BLaER1 treated with 17β-estradiol and CSF1 and Interleukin-3, amounts not matched to agents 10 nM and 100 nM (cell line): ENCODE measurements at regions not wholly inside any gene's neighbourhood (a gene's known extent, or its start where the extent isn't known, plus 50 kb on each side); places are given as distances from the start of the nearest gene placed in this dataset.

Experiments used
- H3K27ac ChIP-seq, 11 experiments: shearing (Covaris generic); formaldehyde crosslinking; 2 replicates each; pipeline ENCODE4 v1.8.1; 2022
- H3K27me3 ChIP-seq, 11 experiments: shearing (Covaris generic); formaldehyde crosslinking; 2 replicates each; pipeline ENCODE4 v1.8.1; 2022
- H3K36me3 ChIP-seq, 11 experiments: shearing (Covaris generic); formaldehyde crosslinking; 2 replicates each; pipeline ENCODE4 v1.8.1; 2022
- H3K4me1 ChIP-seq, 10 experiments: shearing (Covaris generic); formaldehyde crosslinking; 2 replicates each; pipeline ENCODE4 v1.8.1; 2022
- H3K4me2 ChIP-seq, 11 experiments: shearing (Covaris generic); formaldehyde crosslinking; 2 replicates each; pipeline ENCODE4 v1.8.1; 2022
- H3K4me3 ChIP-seq, 10 experiments: shearing (Covaris generic); formaldehyde crosslinking; 2 replicates each; pipeline ENCODE4 v1.8.1; 2022
- H3K9ac ChIP-seq, 11 experiments: shearing (Covaris generic); formaldehyde crosslinking; 2 replicates each; pipeline ENCODE4 v1.8.1; 2022
- H3K9me3 ChIP-seq, 11 experiments: shearing (Covaris generic); formaldehyde crosslinking; replicated peaks in 1 of 11; 2 replicates each; pipeline ENCODE4 v1.8.1; 2022
- H4K20me1 ChIP-seq, 11 experiments: shearing (Covaris generic); formaldehyde crosslinking; 2 replicates each; pipeline ENCODE4 v1.8.1; 2022
- Cebpa-rat ChIP-seq, 11 experiments: shearing (Covaris generic); IDR thresholded peaks; 2 replicates each; pipeline ENCODE4 v1.8.1; 2022

DNA sequence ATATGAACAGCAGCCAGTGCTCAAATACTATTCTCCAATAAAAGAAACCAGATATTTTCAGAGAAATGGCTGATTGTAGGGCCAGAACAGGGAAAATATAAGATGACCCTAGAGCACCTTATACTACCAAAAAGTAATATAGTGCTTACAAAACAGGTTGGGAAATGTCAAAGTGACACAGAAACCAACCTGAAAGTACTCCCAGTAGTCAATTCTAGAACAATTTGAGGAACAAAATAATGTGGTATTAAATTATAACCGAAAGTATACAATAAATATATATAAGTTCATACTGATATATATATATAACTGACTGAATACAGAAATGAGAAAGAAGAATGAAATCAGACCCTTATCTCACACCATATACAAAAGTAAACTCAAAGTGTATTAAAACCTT lies 657.2 kb upstream of the PHF14 start:
- H3K4me2 ChIP-seq, result no peak overlapping the region
- TF ChIP-seq Cebpa-rat (IDR thresholded peaks at IDR 0.05), result no peak

DNA sequence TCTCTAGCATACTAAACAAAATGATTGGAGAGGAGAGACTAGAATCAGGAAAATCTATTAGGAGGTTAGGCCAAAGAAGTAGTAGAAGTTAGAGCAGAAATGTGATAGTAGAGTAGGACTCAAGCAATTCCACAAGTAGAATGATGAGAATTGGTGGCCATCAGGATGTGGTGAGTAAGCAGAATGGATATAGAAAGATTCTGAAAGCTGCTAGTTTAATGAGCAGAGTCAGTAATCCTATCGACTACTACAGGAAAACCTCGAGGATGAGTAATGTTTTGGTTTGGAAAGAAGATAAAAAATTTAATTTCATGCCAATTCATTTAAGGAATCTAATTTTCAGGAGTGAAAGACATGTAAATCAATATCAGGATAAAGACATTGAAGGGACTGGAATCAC lies 648.3 kb upstream of the PHF14 start:
- Histone ChIP-seq H3K9ac (no peak overlapping the region), H4K20me1 (no peaks in the 10 kb centered on the region), H3K36me3 (no peaks in the 10 kb centered on the region), H3K4me1 (peaks cover 0 to 16% (median 0%) of the 10 kb centered on the region in 10 experiments; a peak in 6 of 20 replicates), H3K4me2 (peak overlapping the region in 3 of 11 experiments; percentile 54 to 58 (median 55); a peak in 5 of 22 replicates), H3K27me3 (no peaks in the 10 kb centered on the region), H3K27ac (no peak overlapping the region), H3K4me3 (no peak overlapping the region), H3K9me3 (peaks cover 0 to 2% (median 0%) of the 10 kb centered on the region in 11 experiments; a peak in 3 of 22 replicates)
- TF ChIP-seq Cebpa-rat (IDR thresholded peaks at IDR 0.05), result no peak

More for the DNA sequence above, 657.2 kb upstream of the PHF14 start:
- Histone ChIP-seq H3K27ac (no peak overlapping the region), H3K9me3 (peaks cover 0 to 10% (median 3%) of the 10 kb centered on the region in 11 experiments; a peak in 6 of 22 replicates), H3K4me3 (no peak overlapping the region), H4K20me1 (no peaks in the 10 kb centered on the region), H3K27me3 (no peaks in the 10 kb centered on the region), H3K9ac (no peak overlapping the region), H3K36me3 (no peaks in the 10 kb centered on the region), H3K4me1 (no peaks in the 10 kb centered on the region)

- 0 out of 20 replicates have a peak, but pooled peaks cover 0 to 5% (median 0%) of the 10 kb centered on the region in 10 experiments for H3K4me1 ChIP-seq
- no peak overlapping the region for H3K9ac ChIP-seq
- TF ChIP-seq Cebpa-rat (IDR thresholded peaks at IDR 0.05), result no peak
- no peaks in the 10 kb centered on the region for H3K9me3 ChIP-seq
- H3K36me3 ChIP-seq, result no peaks in the 10 kb centered on the region
- no peak overlapping the region for H3K4me3 ChIP-seq
- no peaks in the 10 kb centered on the region for H3K27me3 ChIP-seq
- H3K27ac ChIP-seq, result no peak overlapping the region
- no peaks in the 10 kb centered on the region for H4K20me1 ChIP-seq
- no peak overlapping the region; a peak in 1 of 22 replicates for H3K4me2 ChIP-seq
Observed at GRCh38 chr7:10343108-10343507, 630.6 kb upstream of the PHF14 start.

DNA sequence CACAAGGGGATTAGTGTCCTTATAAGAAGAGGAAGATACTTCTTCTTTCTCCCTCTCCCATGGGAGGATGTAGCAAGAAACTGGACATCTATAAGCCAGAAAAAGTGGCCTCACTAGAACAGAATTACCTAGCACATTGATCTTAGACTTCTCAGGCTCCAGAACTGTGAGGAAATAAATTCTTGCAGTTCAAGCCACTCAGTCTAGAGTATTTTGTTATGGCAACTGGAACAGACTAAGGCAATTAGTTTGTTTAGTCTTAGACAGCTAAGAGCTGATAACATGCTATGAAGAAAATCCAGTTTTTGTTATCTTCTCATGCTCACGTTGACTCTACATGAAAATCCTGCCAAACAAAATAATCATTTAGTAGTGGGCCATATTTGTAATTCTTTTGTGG lies 627.6 kb upstream of the PHF14 start:
- H3K36me3 ChIP-seq, result no peaks in the 10 kb centered on the region
- no peak for TF ChIP-seq Cebpa-rat (IDR thresholded peaks at IDR 0.05)
- H3K4me2 ChIP-seq, result no peak overlapping the region
- H3K27ac ChIP-seq, result no peak overlapping the region
- H3K27me3 ChIP-seq, result no peaks in the 10 kb centered on the region
- H3K4me1 ChIP-seq, result 0 out of 20 replicates have a peak, but pooled peaks cover 0 to 5% (median 0%) of the 10 kb centered on the region in 10 experiments
- H4K20me1 ChIP-seq, result no peaks in the 10 kb centered on the region
- H3K4me3 ChIP-seq, result no peak overlapping the region
- H3K9ac ChIP-seq, result no peak overlapping the region
- no peaks in the 10 kb centered on the region for H3K9me3 ChIP-seq

DNA sequence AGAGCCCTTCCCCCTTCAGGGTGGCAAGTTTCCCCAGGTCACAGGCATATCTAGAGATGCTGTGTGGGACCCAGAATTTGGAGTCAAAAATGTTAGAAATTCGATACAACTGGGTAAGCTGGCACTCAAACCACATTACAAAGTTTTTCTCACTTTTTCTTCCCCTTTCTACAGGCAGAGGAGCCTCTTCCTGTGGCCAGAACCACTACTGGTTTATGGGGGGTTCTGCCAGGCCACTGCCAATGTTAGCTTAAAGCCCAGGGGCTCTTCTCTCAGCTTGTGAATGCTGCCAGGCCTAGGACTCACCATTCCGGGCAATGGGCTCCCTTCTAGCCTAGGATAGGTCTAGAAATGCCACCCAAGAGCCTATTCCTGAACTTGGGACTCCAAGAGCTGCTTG lies 617.9 kb upstream of the PHF14 start:
- no peak overlapping the region for H3K4me3 ChIP-seq
- H3K9ac ChIP-seq, result no peak overlapping the region
- TF ChIP-seq Cebpa-rat (IDR thresholded peaks at IDR 0.05), result no peak
- H3K27ac ChIP-seq, result peak overlapping the region in 3 of 11 experiments; percentile 6 to 24 (median 22); a peak in 4 of 22 replicates
- peaks cover 0 to 33% (median 16%) of the 10 kb centered on the region in 11 experiments; a peak in 16 of 22 replicates for H3K9me3 ChIP-seq
- no peaks in the 10 kb centered on the region for H3K27me3 ChIP-seq
- no peaks in the 10 kb centered on the region for H4K20me1 ChIP-seq
- H3K4me2 ChIP-seq, result peak overlapping the region in 5 of 11 experiments; percentile 18 to 57 (median 43); a peak in 9 of 22 replicates
- no peaks in the 10 kb centered on the region for H3K36me3 ChIP-seq
- peaks cover 0 to 11% (median 6%) of the 10 kb centered on the region in 10 experiments; a peak in 8 of 20 replicates for H3K4me1 ChIP-seq

DNA sequence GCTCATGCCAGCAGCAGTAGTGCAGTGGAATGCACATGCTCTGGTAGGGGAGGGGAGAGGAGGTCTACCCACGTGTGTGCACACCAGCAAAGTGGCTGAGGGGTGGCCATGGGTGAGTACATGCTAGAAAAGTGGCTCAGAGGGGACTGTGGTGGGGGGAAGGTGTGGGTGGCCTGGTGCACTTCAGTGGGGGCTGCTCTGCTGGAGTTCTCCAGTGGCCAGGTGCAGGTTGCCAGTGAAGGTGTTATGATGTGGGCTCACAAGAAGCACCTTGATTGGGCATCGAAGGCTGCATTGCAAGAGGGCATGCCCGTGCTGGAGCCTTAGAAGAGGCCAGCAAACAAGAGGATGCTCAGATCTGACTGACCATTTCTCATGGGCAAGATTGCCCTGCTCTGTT lies 613.6 kb upstream of the PHF14 start:
- Histone ChIP-seq H3K27ac (no peak overlapping the region), H3K9me3 (peaks cover 0 to 49% (median 16%) of the 10 kb centered on the region in 11 experiments; a peak in 16 of 22 replicates), H3K9ac (no peak overlapping the region), H4K20me1 (no peaks in the 10 kb centered on the region), H3K36me3 (no peaks in the 10 kb centered on the region), H3K4me1 (peaks cover 0 to 11% (median 6%) of the 10 kb centered on the region in 10 experiments; a peak in 8 of 20 replicates), H3K27me3 (no peaks in the 10 kb centered on the region), H3K4me3 (no peak overlapping the region), H3K4me2 (no peak overlapping the region)
- no peak for TF ChIP-seq Cebpa-rat (IDR thresholded peaks at IDR 0.05)

DNA sequence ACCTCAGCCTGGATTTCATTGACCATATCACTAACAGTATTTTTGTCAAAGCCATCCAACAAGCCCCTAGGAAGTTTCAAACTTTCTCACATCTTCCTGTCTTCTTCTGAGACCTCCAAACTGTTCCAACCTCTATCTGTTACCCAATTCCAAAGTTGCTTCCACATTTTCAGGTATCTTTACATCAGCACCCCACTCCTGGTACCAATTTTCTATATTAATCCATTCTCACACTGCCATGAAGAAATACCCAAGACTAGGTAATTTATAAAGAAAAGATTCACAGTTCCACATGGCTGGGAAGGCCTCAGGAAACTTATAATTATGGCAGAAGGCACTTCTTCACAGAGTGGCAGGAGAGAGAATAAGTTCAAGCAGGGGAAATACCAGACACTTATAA lies 571.9 kb upstream of the PHF14 start:
- peaks cover 0 to 4% (median 0%) of the 10 kb centered on the region in 11 experiments; a peak in 1 of 22 replicates for H3K36me3 ChIP-seq
- H3K9ac ChIP-seq, result no peak overlapping the region
- no peaks in the 10 kb centered on the region for H3K27me3 ChIP-seq
- no peak for TF ChIP-seq Cebpa-rat (IDR thresholded peaks at IDR 0.05)
- no peak overlapping the region for H3K4me3 ChIP-seq
- H3K9me3 ChIP-seq, result peaks cover 23 to 29% (median 26%) of the 10 kb centered on the region in 11 experiments
- no peak overlapping the region for H3K27ac ChIP-seq
- no peaks in the 10 kb centered on the region for H4K20me1 ChIP-seq
- no peak overlapping the region for H3K4me2 ChIP-seq
- H3K4me1 ChIP-seq, result no peaks in the 10 kb centered on the region

DNA sequence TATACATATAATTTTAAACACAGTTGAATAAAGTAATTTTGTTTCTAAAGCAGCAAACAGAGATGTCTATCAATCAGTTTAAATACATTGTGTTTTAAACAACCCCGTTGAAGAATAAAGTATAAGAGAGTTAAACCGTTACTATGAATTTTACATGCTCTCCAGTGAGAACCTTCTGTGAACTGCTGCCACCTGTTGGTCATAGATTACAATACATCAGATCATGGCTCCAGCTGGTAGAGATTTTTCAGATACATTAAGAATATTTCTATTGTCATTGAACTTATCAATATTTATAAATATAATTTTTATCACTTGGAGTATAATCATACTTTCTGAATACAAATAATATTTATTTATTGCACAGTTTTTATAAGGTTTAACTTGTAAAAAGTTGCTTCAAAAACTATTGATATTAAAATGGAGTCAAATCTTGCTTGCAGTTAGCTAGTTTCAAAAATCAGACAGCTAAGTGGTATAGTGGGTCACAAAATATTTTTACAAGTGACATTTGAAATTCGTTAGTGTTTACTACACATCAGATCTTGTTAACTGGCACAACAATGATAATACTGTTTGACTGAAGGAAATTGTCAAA lies 561.2 kb upstream of the PHF14 start:
- no peak overlapping the region for H3K27ac ChIP-seq
- H3K36me3 ChIP-seq, result no peaks in the 10 kb centered on the region
- no peaks in the 10 kb centered on the region for H4K20me1 ChIP-seq
- H3K4me2 ChIP-seq, result no peak overlapping the region
- H3K4me1 ChIP-seq, result no peaks in the 10 kb centered on the region
- no peak overlapping the region for H3K9ac ChIP-seq
- no peaks in the 10 kb centered on the region for H3K27me3 ChIP-seq
- H3K9me3 ChIP-seq, result no peaks in the 10 kb centered on the region
- TF ChIP-seq Cebpa-rat (IDR thresholded peaks at IDR 0.05), result no peak
- no peak overlapping the region for H3K4me3 ChIP-seq

DNA sequence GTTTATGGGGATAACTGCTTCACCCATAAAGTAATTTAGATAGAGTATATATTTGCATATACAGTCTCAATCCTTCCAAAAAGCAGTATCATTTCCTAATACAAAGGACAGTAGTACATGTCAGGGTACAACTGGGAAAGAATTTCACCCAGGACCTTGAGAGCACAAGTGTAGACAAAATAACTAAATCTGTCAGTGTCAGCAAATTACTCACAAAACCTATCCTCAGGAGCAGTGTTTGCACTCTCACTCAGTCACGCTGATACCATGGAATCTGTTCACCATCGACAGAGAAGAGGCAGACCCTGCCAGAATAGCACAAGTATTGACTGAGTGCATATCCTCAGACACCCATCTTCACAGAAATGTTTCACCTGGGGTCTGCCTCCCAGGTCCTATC lies 554.7 kb upstream of the PHF14 start:
- H3K27ac ChIP-seq, result no peak overlapping the region
- H3K36me3 ChIP-seq, result no peaks in the 10 kb centered on the region
- no peak for TF ChIP-seq Cebpa-rat (IDR thresholded peaks at IDR 0.05)
- no peak overlapping the region for H3K4me2 ChIP-seq
- H3K27me3 ChIP-seq, result no peaks in the 10 kb centered on the region
- no peak overlapping the region for H3K4me3 ChIP-seq
- H3K4me1 ChIP-seq, result peaks cover 0 to 13% (median 0%) of the 10 kb centered on the region in 10 experiments; a peak in 7 of 20 replicates
- H3K9ac ChIP-seq, result no peak overlapping the region
- H3K9me3 ChIP-seq, result no peaks in the 10 kb centered on the region
- H4K20me1 ChIP-seq, result no peaks in the 10 kb centered on the region

DNA sequence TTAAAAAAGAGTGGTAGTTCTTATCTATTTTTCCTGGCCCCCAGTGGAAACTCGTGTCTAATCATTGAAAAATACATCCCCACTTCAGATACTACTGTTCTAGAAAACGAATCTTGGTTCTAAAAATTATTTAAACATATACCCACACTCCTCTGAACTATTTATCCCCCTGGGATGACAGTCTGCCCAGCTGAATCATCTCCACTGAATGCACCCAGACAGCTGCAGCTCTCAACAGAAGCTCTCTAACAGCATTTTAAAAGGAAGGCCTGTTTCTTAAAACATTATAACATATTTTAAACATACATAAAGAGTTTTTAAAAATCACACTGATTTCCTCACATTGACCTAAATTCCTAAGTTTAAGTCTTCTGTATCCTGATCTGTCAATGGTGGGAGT lies 544.6 kb upstream of the PHF14 start:
- Histone ChIP-seq H3K4me3 (no peak overlapping the region), H3K9me3 (no peaks in the 10 kb centered on the region), H3K27ac (no peak overlapping the region), H3K27me3 (no peaks in the 10 kb centered on the region), H3K9ac (peak overlapping the region in 1 of 11 experiments; percentile 13; a peak in 1 of 22 replicates), H4K20me1 (no peaks in the 10 kb centered on the region), H3K4me1 (peaks cover 0 to 24% (median 12%) of the 10 kb centered on the region in 10 experiments; a peak in 12 of 20 replicates), H3K4me2 (peak overlapping the region in 6 of 11 experiments; percentile 21 to 40 (median 32); a peak in 9 of 22 replicates), H3K36me3 (no peaks in the 10 kb centered on the region)
- TF ChIP-seq Cebpa-rat (IDR thresholded peaks at IDR 0.05), result no peak
